Vagina (tissue), 2 donors: ENCODE measurements at regions not wholly inside any gene's neighbourhood (a gene's known extent, or its start where the extent isn't known, plus 50 kb on each side); places are given as distances from the start of the nearest gene placed in this dataset.

Experiments
- CTCF ChIP-seq, 3 experiments: fragments of 450-650 bp in 2 of 3; fragments of 200-600 bp in 1 of 3; sonication (generic) in 1 of 3; IDR thresholded peaks; one replicate each; pipeline ENCODE4 v1.5.1; 2017 to 2019; ENCODE audit warnings: antibody characterized with exemption in 3 of 3, mild to moderate bottlenecking in 2 of 3, moderate library complexity in 2 of 3
- POLR2A ChIP-seq, 2 donors: fragments of 450-650 bp; IDR thresholded peaks; one replicate each; pipeline ENCODE4 v1.6.1; 2017; ENCODE audit warnings: antibody characterized with exemption in 2 of 2, mild to moderate bottlenecking in 2 of 2, moderate library complexity in 2 of 2

GRCh38 chr4:18201885-18202284 lies 180.3 kb upstream of the LCORL start:
- TF ChIP-seq CTCF (IDR thresholded peaks at IDR 0.05) = no peak
- no peak for TF ChIP-seq POLR2A (IDR thresholded peaks at IDR 0.05)
